VCaP (cell line): ENCODE measurements at regions not wholly inside any gene's neighbourhood (a gene's known extent, or its start where the extent isn't known, plus 50 kb on each side); places are given as distances from the start of the nearest gene placed in this dataset.
"Not testable (repeated sequence)": the region's sequence is repeated elsewhere in the genome, so short reads cannot be mapped to it uniquely, and the experiment has no call there.

Experiments
- H3K27ac ChIP-seq: fragments of 450-650 bp; 2 replicates; pipeline ENCODE4 v1.5.1; 2017
- CTCF ChIP-seq: fragments of 450-650 bp; conservative IDR thresholded peaks from 2 replicates; pipeline ENCODE4 v1.5.1; 2017; ENCODE audit warnings: mild to moderate bottlenecking, moderate library complexity

GRCh38 chr2:31788273-31788672 lies 207.5 kb upstream of the SRD5A2 start:
- TF ChIP-seq CTCF = no peak
- no peak overlapping the region for H3K27ac ChIP-seq

- TF ChIP-seq CTCF = no peak
- H3K27ac ChIP-seq = no peak overlapping the region
Measured at GRCh38 chr2:31785876-31786275, 205.1 kb upstream of the SRD5A2 start.

GRCh38 chr2:31784868-31785267 lies 204.1 kb upstream of the SRD5A2 start:
- TF ChIP-seq CTCF = no peak
- H3K27ac ChIP-seq = no peak overlapping the region

GRCh38 chr2:31783446-31784091 lies 202.8 kb upstream of the SRD5A2 start:
- not testable (repeated sequence) for H3K27ac ChIP-seq

GRCh38 chr2:31778153-31778552 lies 197.4 kb upstream of the SRD5A2 start:
- no peak overlapping the region for H3K27ac ChIP-seq
- no peak for TF ChIP-seq CTCF

GRCh38 chr2:31770741-31771140 lies 190.0 kb upstream of the SRD5A2 start:
- no peak overlapping the region for H3K27ac ChIP-seq
- no peak for TF ChIP-seq CTCF

GRCh38 chr2:31765078-31765945 lies 184.6 kb upstream of the SRD5A2 start:
- TF ChIP-seq CTCF = no peak
- H3K27ac ChIP-seq = peak overlapping the region; percentile 13; the same call in 1 of the 2 replicates

- H3K27ac ChIP-seq = no peak overlapping the region
- no peak for TF ChIP-seq CTCF
Measured at GRCh38 chr2:31764169-31764568, 183.4 kb upstream of the SRD5A2 start.
